ENCODE measurements at regions not wholly inside any gene's neighbourhood (a gene's known extent, or its start where the extent isn't known, plus 50 kb on each side); places are given as distances from the start of the nearest gene placed in this dataset.

- Histone ChIP-seq H3K23me2 (ENCODE audit: low read depth, low read length) (no peaks in the 10 kb centered on the region), H3K4me3 (ENCODE audit: extremely low read depth in 1 of 4, insufficient read depth in 2 of 4, low read depth in 3 of 4, low read length in 4 of 4) (no peak overlapping the region), H2BK120ac (replicated peaks; ENCODE audit: low read depth, low read length) (no peak overlapping the region), H2AFZ (ENCODE audit: low read length) (no peak overlapping the region), H2BK5ac (ENCODE audit: low read depth, low read length) (no peak overlapping the region), H3K4me1 (replicated peaks in 1 of 4; ENCODE audit: control insufficient read depth in 3 of 4, insufficient read depth in 4 of 4, low read length in 3 of 4) (peaks cover 0 to 4% (median 1%) of the 10 kb centered on the region in 4 experiments; a peak in 2 of 7 replicates), H3K23ac (ENCODE audit: insufficient read length) (no peak overlapping the region), H2BK20ac (ENCODE audit: low read length) (no peak overlapping the region), H3K79me2 (ENCODE audit: control insufficient read depth in 1 of 2, insufficient read depth in 2 of 2, low read length in 2 of 2) (no peaks in the 10 kb centered on the region), H3K27me3 (replicated peaks in 1 of 4; ENCODE audit: control insufficient read depth in 3 of 4, extremely low read depth in 1 of 4, insufficient read depth in 3 of 4, low read length in 3 of 4) (no peaks in the 10 kb centered on the region), H3K27ac (ENCODE audit: low read depth, low read length) (no peak overlapping the region), H2AK5ac (ENCODE audit: low read depth, low read length) (no peak overlapping the region), H3K79me1 (ENCODE audit: low read depth, low read length) (no peaks in the 10 kb centered on the region), H3K4me2 (ENCODE audit: insufficient read depth in 1 of 2, low read depth in 2 of 2, low read length in 2 of 2) (no peak overlapping the region), H2BK15ac (ENCODE audit: low read length) (no peak overlapping the region), H3K14ac (ENCODE audit: insufficient read length) (no peak overlapping the region), H4K20me1 (replicated peaks in 1 of 2; ENCODE audit: control insufficient read depth in 1 of 2, insufficient read depth in 2 of 2, low read length in 2 of 2) (no peaks in the 10 kb centered on the region), H3K36me3 (ENCODE audit: control insufficient read depth in 2 of 4, insufficient read depth in 4 of 4, low read length in 3 of 4) (no peaks in the 10 kb centered on the region; a peak in 1 of 8 replicates), H4K91ac (replicated peaks; ENCODE audit: insufficient read length, low read length) (no peak overlapping the region), H3K9ac (replicated peaks in 1 of 4; ENCODE audit: extremely low read depth in 1 of 4, low read depth in 3 of 4, low read length in 3 of 4) (no peak overlapping the region), H3K18ac (ENCODE audit: extremely low read depth, low read length) (no peak overlapping the region), H3K9me3 (ENCODE audit: insufficient read depth in 2 of 2, low read depth in 1 of 2, low read length in 1 of 2) (peaks cover 3 to 7% of the 10 kb centered on the region in 2 experiments; a peak in 2 of 4 replicates), H3K4ac (replicated peaks; ENCODE audit: insufficient read length, low read depth, low read length) (no peak overlapping the region), H4K8ac (ENCODE audit: extremely low read depth, insufficient read depth, low read length) (no peak overlapping the region), H4K5ac (ENCODE audit: insufficient read length, low read depth, low read length) (no peak overlapping the region), H2BK12ac (ENCODE audit: low read depth, low read length) (no peak overlapping the region), H3K56ac (replicated peaks; ENCODE audit: insufficient read length, low read depth, low read length) (no peak overlapping the region)
- WGBS, 2 experiments (ENCODE audit: extremely low coverage in 1 of 2, insufficient coverage in 1 of 2, insufficient read length in 1 of 2, insufficient replicate concordance in 2 of 2, low coverage in 1 of 2, low lambda C conversion rate in 2 of 2, missing lambda C conversion rate in 1 of 2), result 89% methylated on average over 5 of the region's 5 CpGs; no CpG with 5 or more reads in 1 of the 2 experiments
- no peak for DNase-seq (ENCODE audit: low read depth in 1 of 2, low spot score in 2 of 2)
- ChIA-PET POLR2A (ENCODE audit: partially characterized antibody) (no interaction called here), CTCF (ENCODE audit: partially characterized antibody) (no interaction called here)
- no peak for FAIRE-seq
- TF ChIP-seq JUN (IDR thresholded peaks at IDR 0.05; ENCODE audit: low read depth, low read length) (no peak), RBBP5 (IDR thresholded peaks at IDR 0.05; ENCODE audit: borderline replicate concordance, low read depth, low read length) (no peak), RFX5 (IDR thresholded peaks at IDR 0.05; ENCODE audit: borderline replicate concordance, low read depth, low read length) (no peak), SIX5 (IDR thresholded peaks at IDR 0.05; ENCODE audit: low read depth, low read length) (no peak), GTF2F1 (IDR thresholded peaks at IDR 0.05; ENCODE audit: borderline replicate concordance, low read depth, low read length) (no peak), SAP30 (IDR thresholded peaks at IDR 0.05; ENCODE audit: insufficient read depth, insufficient replicate concordance, low read length) (no peak), ATF2 (IDR thresholded peaks at IDR 0.05; ENCODE audit: low read length) (no peak), YY1 (IDR thresholded peaks at IDR 0.05; ENCODE audit: low read depth, low read length) (no peak)
These were observed 179.3 kb upstream of the TECRL start for GRCh38 chr4:64588507-64588906.
